GM18868 (cell line): ENCODE measurements at regions not wholly inside any gene's neighbourhood (a gene's known extent, or its start where the extent isn't known, plus 50 kb on each side); places are given as distances from the start of the nearest gene placed in this dataset.

Source experiments
- ATAC-seq: cut with Tn5 transposase; IDR thresholded peaks from one replicate; pipeline ENCODE4 v1.9.1; 2021; ENCODE audit warnings: mild to moderate bottlenecking, moderate library complexity; ENCODE audit not compliant: unreplicated experiment

GRCh38 chr13:108525827-108526226 is 103.6 kb upstream of the MYO16 start:
- ATAC-seq, result no peak

- ATAC-seq, result no peak
These were observed 103.1 kb upstream of the MYO16 start for GRCh38 chr13:108526286-108526685.

- ATAC-seq, result no peak
These were observed 101.6 kb upstream of the MYO16 start for GRCh38 chr13:108527844-108528243.

GRCh38 chr13:108528303-108528702 is 101.1 kb upstream of the MYO16 start:
- ATAC-seq, result no peak

- ATAC-seq, result no peak
These were observed 95.6 kb upstream of the MYO16 start for GRCh38 chr13:108533842-108534241.

GRCh38 chr13:108534728-108535127 is 94.7 kb upstream of the MYO16 start:
- no peak for ATAC-seq

GRCh38 chr13:108549934-108550333 is 79.5 kb upstream of the MYO16 start:
- no peak for ATAC-seq

GRCh38 chr13:108551674-108552073 is 77.7 kb upstream of the MYO16 start:
- no peak for ATAC-seq

GRCh38 chr13:108558489-108558888 is 70.9 kb upstream of the MYO16 start:
- ATAC-seq, result no peak

- ATAC-seq, result no peak
These were observed 69.3 kb upstream of the MYO16 start for GRCh38 chr13:108560093-108560492.

GRCh38 chr13:108561149-108561548 is 68.3 kb upstream of the MYO16 start:
- ATAC-seq, result no peak

GRCh38 chr13:108566413-108567170 is 62.8 kb upstream of the MYO16 start:
- ATAC-seq, result no peak

GRCh38 chr13:108572782-108573211 is 56.6 kb upstream of the MYO16 start:
- ATAC-seq, result no peak

- ATAC-seq, result no peak
These were observed 56.0 kb upstream of the MYO16 start for GRCh38 chr13:108573455-108573854.

GRCh38 chr13:108574856-108575255 is 54.6 kb upstream of the MYO16 start:
- no peak for ATAC-seq

GRCh38 chr13:108575430-108575829 is 54.0 kb upstream of the MYO16 start:
- peak; percentile 67 for ATAC-seq
